Tibial nerve (tissue), 4 donors: ENCODE measurements at regions not wholly inside any gene's neighbourhood (a gene's known extent, or its start where the extent isn't known, plus 50 kb on each side); places are given as distances from the start of the nearest gene placed in this dataset.

ENCODE experiments used
- DNase-seq, 2 donors: peaks; one replicate each; pipeline ENCODE4 v3.0.0-alpha.2; 2019; ENCODE audit warnings: low spot score in 2 of 2
- H3K27ac ChIP-seq, 4 donors: fragments of 200-600 bp; sonication (generic) in 3 of 4; one replicate each; pipeline ENCODE4 v1.5.1; 2017 to 2019; ENCODE audit warnings: mild to moderate bottlenecking in 1 of 4
- H3K27me3 ChIP-seq, 2 donors: fragments of 200-600 bp; sonication (generic) in 1 of 2; one replicate each; pipeline versions ENCODE4 v1.5.1 to v1.6.0; 2017 to 2019
- H3K36me3 ChIP-seq, 3 donors: fragments of 200-600 bp; sonication (generic); one replicate each; pipeline ENCODE4 v1.5.1; 2018 to 2019
- H3K4me1 ChIP-seq, 4 donors: fragments of 200-600 bp; sonication (generic) in 3 of 4; one replicate each; pipeline ENCODE4 v1.5.1; 2017 to 2019
- H3K4me3 ChIP-seq, 4 donors: fragments of 200-600 bp; sonication (generic) in 3 of 4; one replicate each; pipeline ENCODE4 v1.5.1; 2017 to 2019; ENCODE audit warnings: mild to moderate bottlenecking in 1 of 4, moderate library complexity in 1 of 4
- H3K9me3 ChIP-seq, 4 donors: fragments of 200-600 bp; sonication (generic) in 3 of 4; one replicate each; pipeline ENCODE4 v1.5.1; 2017 to 2019
- EP300 ChIP-seq, 2 donors: sonication (generic); formaldehyde crosslinking; IDR thresholded peaks; one replicate each; pipeline ENCODE4 v1.6.1; 2017; ENCODE audit warnings: antibody characterized with exemption in 2 of 2, mild to moderate bottlenecking in 1 of 2
- POLR2A ChIP-seq, 2 donors: fragments of 450-650 bp; IDR thresholded peaks; one replicate each; pipeline ENCODE4 v1.6.1; 2017; ENCODE audit warnings: antibody characterized with exemption in 2 of 2, mild to moderate bottlenecking in 2 of 2, moderate library complexity in 2 of 2
- WGBS, 2 donors: methylation state at CpG; one replicate each; pipeline ENCODE4 v1.1.5; 2018; 5-methylcytosine and 5-hydroxymethylcytosine counted together
- TF ChIP-seq, protein P1 (sequence below), 5 experiments: fragments of 200-600 bp in 3 of 5; fragments of 450-650 bp in 2 of 5; sonication (generic) in 3 of 5; IDR thresholded peaks; one replicate each; pipeline ENCODE4 v1.5.1; 2016 to 2019; ENCODE audit warnings: antibody characterized with exemption in 5 of 5, mild to moderate bottlenecking in 3 of 5, moderate library complexity in 2 of 5

DNA sequence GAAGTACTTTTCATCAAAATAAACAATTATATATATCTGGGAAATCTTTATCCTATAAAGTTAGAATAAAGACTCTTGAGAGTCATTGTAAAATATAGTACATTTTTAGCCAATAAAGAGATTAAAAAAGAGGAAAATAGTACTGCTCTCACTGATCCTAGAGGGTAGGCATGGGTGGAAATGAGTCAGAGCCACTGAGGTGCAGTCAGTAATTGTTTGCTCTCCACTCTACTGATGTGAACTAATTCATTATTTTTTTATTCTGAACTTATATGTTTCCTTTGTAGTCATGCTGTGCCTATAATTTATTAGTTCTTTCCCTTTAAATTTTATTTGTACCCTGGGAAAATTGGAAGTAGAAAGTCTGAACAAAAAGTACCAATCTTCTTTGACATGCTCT lies 1359.4 kb upstream of the GJE1 start:
- H3K27ac ChIP-seq: no peak overlapping the region
- H3K4me1 ChIP-seq: peaks cover 0 to 12% (median 0%) of the 10 kb centered on the region in 4 donors
- no peak for DNase-seq
- no peak overlapping the region for H3K4me3 ChIP-seq
- no peaks in the 10 kb centered on the region for H3K27me3 ChIP-seq
- peaks cover 0 to 2% (median 0%) of the 10 kb centered on the region in 4 donors for H3K9me3 ChIP-seq
- H3K36me3 ChIP-seq: no peaks in the 10 kb centered on the region
- TF ChIP-seq, protein P1, sequence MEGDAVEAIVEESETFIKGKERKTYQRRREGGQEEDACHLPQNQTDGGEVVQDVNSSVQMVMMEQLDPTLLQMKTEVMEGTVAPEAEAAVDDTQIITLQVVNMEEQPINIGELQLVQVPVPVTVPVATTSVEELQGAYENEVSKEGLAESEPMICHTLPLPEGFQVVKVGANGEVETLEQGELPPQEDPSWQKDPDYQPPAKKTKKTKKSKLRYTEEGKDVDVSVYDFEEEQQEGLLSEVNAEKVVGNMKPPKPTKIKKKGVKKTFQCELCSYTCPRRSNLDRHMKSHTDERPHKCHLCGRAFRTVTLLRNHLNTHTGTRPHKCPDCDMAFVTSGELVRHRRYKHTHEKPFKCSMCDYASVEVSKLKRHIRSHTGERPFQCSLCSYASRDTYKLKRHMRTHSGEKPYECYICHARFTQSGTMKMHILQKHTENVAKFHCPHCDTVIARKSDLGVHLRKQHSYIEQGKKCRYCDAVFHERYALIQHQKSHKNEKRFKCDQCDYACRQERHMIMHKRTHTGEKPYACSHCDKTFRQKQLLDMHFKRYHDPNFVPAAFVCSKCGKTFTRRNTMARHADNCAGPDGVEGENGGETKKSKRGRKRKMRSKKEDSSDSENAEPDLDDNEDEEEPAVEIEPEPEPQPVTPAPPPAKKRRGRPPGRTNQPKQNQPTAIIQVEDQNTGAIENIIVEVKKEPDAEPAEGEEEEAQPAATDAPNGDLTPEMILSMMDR (IDR thresholded peaks at IDR 0.05): no peak
- TF ChIP-seq POLR2A (IDR thresholded peaks at IDR 0.05) (no peak), EP300 (IDR thresholded peaks at IDR 0.05) (no peak)

DNA sequence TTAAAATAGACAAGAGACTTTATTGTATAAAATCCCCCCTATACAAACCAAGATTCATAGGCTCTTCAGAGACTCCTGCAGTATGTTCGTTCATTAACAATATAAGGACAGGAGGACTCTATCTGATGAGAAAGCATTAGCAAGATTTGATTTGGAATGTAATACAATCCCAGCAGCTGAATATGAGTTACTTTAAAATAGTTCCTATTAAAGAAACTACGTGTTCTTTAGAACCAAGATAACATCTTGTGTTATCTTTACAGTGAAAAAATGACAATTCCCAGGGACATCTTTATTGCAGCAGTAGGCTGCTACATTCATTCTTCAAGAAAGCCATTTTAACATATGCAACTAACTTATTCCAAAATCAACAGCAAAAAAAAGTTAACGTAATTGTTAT lies 1360.1 kb upstream of the GJE1 start:
- H3K4me1 ChIP-seq: peaks cover 0 to 12% (median 0%) of the 10 kb centered on the region in 4 donors
- H3K36me3 ChIP-seq: no peaks in the 10 kb centered on the region
- DNase-seq: no peak
- H3K4me3 ChIP-seq: no peak overlapping the region
- TF ChIP-seq POLR2A (IDR thresholded peaks at IDR 0.05) (no peak), EP300 (IDR thresholded peaks at IDR 0.05) (no peak)
- TF ChIP-seq, protein P1 (IDR thresholded peaks at IDR 0.05): no peak
- H3K27ac ChIP-seq: no peak overlapping the region
- 74 to 75% methylated on average over 3 of the region's 3 CpGs for WGBS, 2 donors
- H3K9me3 ChIP-seq: peaks cover 0 to 4% (median 0%) of the 10 kb centered on the region in 4 donors
- H3K27me3 ChIP-seq: no peaks in the 10 kb centered on the region

- DNase-seq: no peak
- H3K4me1 ChIP-seq: no peaks in the 10 kb centered on the region
- TF ChIP-seq, protein P1 (IDR thresholded peaks at IDR 0.05): no peak
- TF ChIP-seq POLR2A (IDR thresholded peaks at IDR 0.05) (no peak), EP300 (IDR thresholded peaks at IDR 0.05) (no peak)
- H3K27me3 ChIP-seq: no peaks in the 10 kb centered on the region
- H3K27ac ChIP-seq: no peak overlapping the region
- H3K9me3 ChIP-seq: peaks cover 0 to 4% (median 0%) of the 10 kb centered on the region in 4 donors
- H3K4me3 ChIP-seq: no peak overlapping the region
- 93 to 98% methylated on average over 3 of the region's 3 CpGs for WGBS, 2 donors
- H3K36me3 ChIP-seq: no peaks in the 10 kb centered on the region
Measured at GRCh38 chr6:140768133-140768532, 1364.6 kb upstream of the GJE1 start.

DNA sequence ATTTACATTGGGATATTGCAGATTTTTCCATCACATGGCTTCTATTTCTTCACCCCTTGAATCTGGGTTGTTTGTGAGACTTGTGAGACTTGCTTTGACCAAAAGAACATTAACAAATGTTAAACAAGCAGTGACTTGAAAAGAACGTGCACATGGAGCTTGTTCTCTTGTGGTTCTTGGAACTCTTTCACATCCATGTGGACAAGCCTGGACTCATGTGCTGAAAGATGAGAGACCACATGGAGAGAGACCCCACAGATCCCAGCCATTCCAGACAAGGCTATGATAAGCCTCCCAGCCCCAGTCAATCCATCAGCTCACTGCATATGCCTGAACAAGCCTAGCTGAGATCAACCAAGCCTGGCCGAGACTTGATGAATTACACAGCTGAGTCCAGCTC lies 1365.7 kb upstream of the GJE1 start:
- H3K4me1 ChIP-seq: no peaks in the 10 kb centered on the region
- H3K27ac ChIP-seq: no peak overlapping the region
- peaks cover 0 to 4% (median 0%) of the 10 kb centered on the region in 4 donors for H3K9me3 ChIP-seq
- WGBS, 2 donors: 65 to 75% methylated on average over 2 of the region's 2 CpGs
- no peaks in the 10 kb centered on the region for H3K27me3 ChIP-seq
- no peak for DNase-seq
- H3K4me3 ChIP-seq: no peak overlapping the region
- TF ChIP-seq POLR2A (IDR thresholded peaks at IDR 0.05) (no peak), EP300 (IDR thresholded peaks at IDR 0.05) (no peak)
- TF ChIP-seq, protein P1 (IDR thresholded peaks at IDR 0.05): no peak
- no peaks in the 10 kb centered on the region for H3K36me3 ChIP-seq

DNA sequence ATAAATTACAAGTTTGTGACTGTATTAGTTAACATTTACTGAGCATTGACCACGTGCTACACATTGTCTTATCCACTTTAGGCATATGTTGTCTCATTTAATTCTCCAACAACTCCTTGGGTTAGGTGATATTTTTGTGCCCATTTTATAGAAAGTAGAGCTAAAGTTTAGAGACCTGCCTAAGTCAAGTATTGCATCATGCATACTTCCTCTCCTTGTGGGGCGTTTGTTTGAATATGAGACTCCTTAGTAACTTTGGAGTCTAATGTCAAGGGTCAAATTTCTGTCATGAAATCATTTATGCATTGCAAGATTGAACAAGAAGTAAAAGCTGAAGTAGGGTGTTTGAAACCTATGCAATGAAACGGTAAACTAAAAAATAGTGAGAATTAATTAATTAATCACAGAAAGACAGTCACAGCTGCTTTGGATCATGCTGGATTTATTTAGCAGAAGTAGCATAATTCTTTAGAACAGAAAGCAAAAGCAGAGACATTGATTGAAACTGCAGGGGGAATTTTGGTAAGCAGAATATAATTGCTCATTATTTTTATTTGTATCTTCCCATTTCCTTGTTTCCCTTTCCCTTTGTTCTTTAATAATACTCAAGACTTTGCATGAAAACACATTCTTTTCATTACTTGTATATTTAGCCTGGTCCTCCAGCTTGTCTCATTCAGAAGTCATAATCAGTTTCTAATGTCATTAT lies 1374.4 kb upstream of the GJE1 start:
- Histone ChIP-seq H3K4me1 (no peaks in the 10 kb centered on the region), H3K27ac (no peak overlapping the region), H3K4me3 (no peak overlapping the region), H3K9me3 (peaks cover 0 to 6% (median 0%) of the 10 kb centered on the region in 4 donors), H3K27me3 (no peaks in the 10 kb centered on the region), H3K36me3 (no peaks in the 10 kb centered on the region)
- 62 to 67% methylated on average over 3 of the region's 3 CpGs for WGBS, 2 donors
- TF ChIP-seq, protein P1 (IDR thresholded peaks at IDR 0.05): no peak
- no peak for TF ChIP-seq EP300 (IDR thresholded peaks at IDR 0.05)
- TF ChIP-seq POLR2A (IDR thresholded peaks at IDR 0.05): no peak
- no peak for DNase-seq
